ENCODE measurements at regions not wholly inside any gene's neighbourhood (a gene's known extent, or its start where the extent isn't known, plus 50 kb on each side); places are given as distances from the start of the nearest gene placed in this dataset.
"Not testable (repeated sequence)": the region's sequence is repeated elsewhere in the genome, so short reads cannot be mapped to it uniquely, and the experiment has no call there.

- not testable (repeated sequence) for TF ChIP-seq KLF16 (tag by site-specific recombination; IDR thresholded peaks at IDR 0.05); PRDM1 (tag by site-specific recombination; IDR thresholded peaks at IDR 0.05); ZNF138 (tag by site-specific recombination; IDR thresholded peaks at IDR 0.05; ENCODE audit: borderline replicate concordance)
- TF ChIP-seq, protein P1, sequence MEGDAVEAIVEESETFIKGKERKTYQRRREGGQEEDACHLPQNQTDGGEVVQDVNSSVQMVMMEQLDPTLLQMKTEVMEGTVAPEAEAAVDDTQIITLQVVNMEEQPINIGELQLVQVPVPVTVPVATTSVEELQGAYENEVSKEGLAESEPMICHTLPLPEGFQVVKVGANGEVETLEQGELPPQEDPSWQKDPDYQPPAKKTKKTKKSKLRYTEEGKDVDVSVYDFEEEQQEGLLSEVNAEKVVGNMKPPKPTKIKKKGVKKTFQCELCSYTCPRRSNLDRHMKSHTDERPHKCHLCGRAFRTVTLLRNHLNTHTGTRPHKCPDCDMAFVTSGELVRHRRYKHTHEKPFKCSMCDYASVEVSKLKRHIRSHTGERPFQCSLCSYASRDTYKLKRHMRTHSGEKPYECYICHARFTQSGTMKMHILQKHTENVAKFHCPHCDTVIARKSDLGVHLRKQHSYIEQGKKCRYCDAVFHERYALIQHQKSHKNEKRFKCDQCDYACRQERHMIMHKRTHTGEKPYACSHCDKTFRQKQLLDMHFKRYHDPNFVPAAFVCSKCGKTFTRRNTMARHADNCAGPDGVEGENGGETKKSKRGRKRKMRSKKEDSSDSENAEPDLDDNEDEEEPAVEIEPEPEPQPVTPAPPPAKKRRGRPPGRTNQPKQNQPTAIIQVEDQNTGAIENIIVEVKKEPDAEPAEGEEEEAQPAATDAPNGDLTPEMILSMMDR (tag by site-specific recombination; IDR thresholded peaks at IDR 0.05): not testable (repeated sequence)
These were observed 784.1 kb upstream of the TPTE start for GRCh38 chr21:9737301-9737700.
